Tibial nerve (tissue), 3 donors: ENCODE measurements at regions not wholly inside any gene's neighbourhood (a gene's known extent, or its start where the extent isn't known, plus 50 kb on each side); places are given as distances from the start of the nearest gene placed in this dataset.

ENCODE experiments used
- CTCF ChIP-seq, 5 experiments: fragments of 200-600 bp in 3 of 5; fragments of 450-650 bp in 2 of 5; sonication (generic) in 3 of 5; IDR thresholded peaks; one replicate each; pipeline ENCODE4 v1.5.1; 2016 to 2019; ENCODE audit warnings: antibody characterized with exemption in 5 of 5, mild to moderate bottlenecking in 3 of 5, moderate library complexity in 2 of 5
- POLR2A ChIP-seq, 2 donors: fragments of 450-650 bp; IDR thresholded peaks; one replicate each; pipeline ENCODE4 v1.6.1; 2017; ENCODE audit warnings: antibody characterized with exemption in 2 of 2, mild to moderate bottlenecking in 2 of 2, moderate library complexity in 2 of 2

- TF ChIP-seq CTCF (IDR thresholded peaks at IDR 0.05), result no peak
- TF ChIP-seq POLR2A (IDR thresholded peaks at IDR 0.05), result no peak
Measured at GRCh38 chr5:39479537-39479936, 54.8 kb upstream of the DAB2 start.
